ENCODE measurements at regions not wholly inside any gene's neighbourhood (a gene's known extent, or its start where the extent isn't known, plus 50 kb on each side); places are given as distances from the start of the nearest gene placed in this dataset.
"Not testable (repeated sequence)": the region's sequence is repeated elsewhere in the genome, so short reads cannot be mapped to it uniquely, and the experiment has no call there.

DNA sequence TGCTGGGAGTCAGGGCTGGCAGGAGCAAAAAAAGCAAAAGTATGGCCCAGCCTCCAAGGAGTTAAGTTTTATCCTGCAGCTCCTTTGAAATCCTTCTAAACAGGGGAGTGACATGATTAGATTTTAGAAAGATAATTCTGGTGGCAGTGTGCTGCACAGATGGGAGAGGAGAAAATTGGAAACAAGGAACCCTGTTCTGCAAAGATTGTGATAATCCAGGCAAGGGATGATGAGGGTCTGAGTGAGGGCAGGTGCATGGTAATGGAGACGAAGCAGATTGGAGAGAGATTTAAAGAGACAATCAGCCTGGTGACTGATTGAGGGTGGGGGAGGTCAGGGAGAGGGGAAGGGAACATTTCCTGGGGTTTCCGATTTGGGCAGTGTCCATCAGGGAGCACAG, 444.7 kb upstream of the PODXL start:
- H3K4me3 ChIP-seq (ENCODE audit: low read depth, low read length): no peak overlapping the region
- no peak for DNase-seq (ENCODE audit: low read depth, low spot score)
- TF ChIP-seq, protein P1, sequence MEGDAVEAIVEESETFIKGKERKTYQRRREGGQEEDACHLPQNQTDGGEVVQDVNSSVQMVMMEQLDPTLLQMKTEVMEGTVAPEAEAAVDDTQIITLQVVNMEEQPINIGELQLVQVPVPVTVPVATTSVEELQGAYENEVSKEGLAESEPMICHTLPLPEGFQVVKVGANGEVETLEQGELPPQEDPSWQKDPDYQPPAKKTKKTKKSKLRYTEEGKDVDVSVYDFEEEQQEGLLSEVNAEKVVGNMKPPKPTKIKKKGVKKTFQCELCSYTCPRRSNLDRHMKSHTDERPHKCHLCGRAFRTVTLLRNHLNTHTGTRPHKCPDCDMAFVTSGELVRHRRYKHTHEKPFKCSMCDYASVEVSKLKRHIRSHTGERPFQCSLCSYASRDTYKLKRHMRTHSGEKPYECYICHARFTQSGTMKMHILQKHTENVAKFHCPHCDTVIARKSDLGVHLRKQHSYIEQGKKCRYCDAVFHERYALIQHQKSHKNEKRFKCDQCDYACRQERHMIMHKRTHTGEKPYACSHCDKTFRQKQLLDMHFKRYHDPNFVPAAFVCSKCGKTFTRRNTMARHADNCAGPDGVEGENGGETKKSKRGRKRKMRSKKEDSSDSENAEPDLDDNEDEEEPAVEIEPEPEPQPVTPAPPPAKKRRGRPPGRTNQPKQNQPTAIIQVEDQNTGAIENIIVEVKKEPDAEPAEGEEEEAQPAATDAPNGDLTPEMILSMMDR (IDR thresholded peaks at IDR 0.05; ENCODE audit: low read depth, low read length): no peak
- in situ Hi-C loops (cut with HindIII; ENCODE audit: low sequenced_read_pairs): no loop called here

DNA sequence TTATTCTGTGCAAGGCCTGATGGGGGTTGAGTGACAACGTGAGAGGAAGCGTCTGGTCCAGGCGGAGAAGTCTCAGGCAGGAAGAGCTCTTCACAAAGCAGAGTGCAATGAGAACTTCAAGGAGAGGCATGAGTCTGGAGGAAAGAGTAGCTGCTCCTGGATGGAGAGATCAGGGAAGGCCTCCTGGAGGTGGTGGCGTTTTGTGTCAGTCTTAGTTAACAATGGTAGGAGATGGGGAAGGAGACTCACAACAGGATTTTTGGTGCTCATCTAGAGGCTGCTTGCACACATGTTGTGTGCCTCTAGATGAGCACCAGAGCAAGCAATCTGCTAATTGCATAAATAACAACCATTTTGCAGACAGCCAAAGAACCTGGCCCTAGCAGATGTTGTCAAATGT, 442.8 kb upstream of the PODXL start:
- DNase-seq (ENCODE audit: low read depth, low spot score): no peak
- no peak overlapping the region for H3K4me3 ChIP-seq (ENCODE audit: low read depth, low read length)
- in situ Hi-C loops (cut with HindIII; ENCODE audit: low sequenced_read_pairs): no loop called here
- TF ChIP-seq, protein P1 (IDR thresholded peaks at IDR 0.05; ENCODE audit: low read depth, low read length): no peak

DNA sequence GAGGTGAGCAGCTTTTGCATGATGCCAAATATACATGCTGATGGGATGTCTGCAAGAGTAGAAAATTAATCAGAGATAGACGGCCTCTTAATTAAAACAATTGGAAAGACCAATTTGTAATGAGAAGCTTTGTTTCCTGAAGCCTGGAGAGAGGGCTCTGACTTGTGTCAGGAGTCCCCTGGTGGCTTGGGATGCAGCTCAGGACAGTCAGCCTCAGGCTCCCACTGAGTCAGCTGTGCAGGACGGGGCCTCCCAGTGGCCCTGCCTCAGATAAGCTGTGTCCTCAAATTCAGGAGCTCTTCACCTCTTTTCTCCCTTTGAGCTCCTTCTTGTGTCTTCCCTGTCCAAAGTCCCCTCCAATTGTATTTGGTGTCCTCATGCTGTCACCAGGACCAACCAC, 438.9 kb upstream of the PODXL start:
- H3K4me3 ChIP-seq (ENCODE audit: low read depth, low read length): no peak overlapping the region
- in situ Hi-C loops (cut with HindIII; ENCODE audit: low sequenced_read_pairs): no loop called here
- no peak for DNase-seq (ENCODE audit: low read depth, low spot score)
- TF ChIP-seq, protein P1 (IDR thresholded peaks at IDR 0.05; ENCODE audit: low read depth, low read length): no peak

DNA sequence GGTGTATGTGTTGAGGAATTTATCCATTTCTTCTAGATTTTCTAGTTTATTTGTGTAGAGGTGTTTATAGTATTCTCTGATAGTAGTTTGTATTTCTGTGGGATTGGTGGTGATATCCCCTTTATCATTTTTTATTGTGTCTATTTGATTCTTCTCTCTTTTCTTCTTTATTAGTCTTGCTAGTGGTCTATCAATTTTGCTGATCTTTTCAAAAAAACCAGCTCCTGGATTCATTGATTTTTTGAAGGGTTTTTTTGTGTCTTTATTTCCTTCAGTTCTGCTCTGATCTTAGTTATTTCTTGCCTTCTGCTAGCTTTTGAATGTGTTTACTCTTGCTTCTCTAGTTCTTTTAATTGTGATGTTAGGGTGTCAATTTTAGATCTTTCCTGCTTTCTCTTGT, 424.6 kb upstream of the PODXL start:
- in situ Hi-C loops (cut with HindIII; ENCODE audit: low sequenced_read_pairs); H3K4me3 ChIP-seq (ENCODE audit: low read depth, low read length); DNase-seq (ENCODE audit: low read depth, low spot score): not testable (repeated sequence)

DNA sequence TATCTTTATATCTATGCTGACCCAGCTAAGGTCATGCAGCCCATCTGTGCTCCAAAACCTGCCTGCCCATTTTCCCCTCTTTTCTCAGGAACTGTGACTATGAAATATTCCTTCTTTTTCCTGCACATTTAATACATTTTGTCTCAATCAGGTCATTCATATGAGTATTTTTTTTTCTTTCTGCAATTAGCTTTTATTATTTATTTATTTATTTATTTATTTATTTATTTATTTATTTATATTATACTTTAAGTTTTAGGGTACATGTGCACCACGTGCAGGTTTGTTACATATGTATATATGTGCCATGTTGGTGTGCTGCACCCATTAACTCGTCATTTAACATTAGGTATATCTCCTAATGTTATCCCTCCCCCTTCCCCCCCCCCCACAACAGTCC, 421.7 kb upstream of the PODXL start:
- in situ Hi-C loops (cut with HindIII; ENCODE audit: low sequenced_read_pairs); H3K4me3 ChIP-seq (ENCODE audit: low read depth, low read length); DNase-seq (ENCODE audit: low read depth, low spot score): not testable (repeated sequence)

DNA sequence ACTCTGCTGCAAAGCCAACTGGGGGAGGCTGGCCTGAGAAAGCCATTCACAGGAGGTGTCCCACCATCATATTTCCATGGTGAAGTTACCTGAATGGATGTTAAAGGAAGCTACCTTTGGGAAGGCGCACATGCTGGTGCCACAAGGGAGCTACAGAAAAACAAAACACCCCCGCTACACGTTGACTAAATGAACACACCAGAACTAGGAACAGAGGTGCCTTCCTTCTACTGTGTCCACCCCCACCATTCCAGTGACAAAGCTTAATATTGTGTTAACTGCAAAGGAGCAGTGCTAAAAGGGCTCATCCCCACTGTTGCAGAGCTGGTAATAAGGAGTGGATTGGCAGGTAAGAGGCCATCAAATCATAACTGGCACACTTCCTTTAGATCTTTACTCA, 420.0 kb upstream of the PODXL start:
- in situ Hi-C loops (cut with HindIII; ENCODE audit: low sequenced_read_pairs): no loop called here
- TF ChIP-seq, protein P1 (IDR thresholded peaks at IDR 0.05; ENCODE audit: low read depth, low read length): no peak
- no peak overlapping the region for H3K4me3 ChIP-seq (ENCODE audit: low read depth, low read length)
- DNase-seq (ENCODE audit: low read depth, low spot score): no peak

DNA sequence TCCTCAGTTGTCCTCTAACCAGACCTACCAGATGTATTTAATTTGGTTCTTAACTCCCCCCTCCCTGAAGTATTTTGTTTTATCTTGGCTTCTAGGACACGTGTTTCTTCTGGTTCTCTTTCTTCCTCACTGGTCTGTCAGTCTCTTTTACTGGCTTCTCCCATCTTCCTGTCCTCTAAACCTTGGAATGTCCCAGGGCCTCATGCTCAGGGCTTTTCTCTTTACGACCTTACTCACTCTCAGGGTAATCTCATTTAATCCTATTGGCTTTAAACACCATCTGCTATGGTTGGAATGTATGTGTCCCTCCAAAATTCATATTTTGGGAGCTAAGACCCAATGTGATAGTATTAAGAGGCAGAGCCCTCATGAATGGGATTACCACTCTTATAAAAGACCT, 418.2 kb upstream of the PODXL start:
- TF ChIP-seq, protein P1 (IDR thresholded peaks at IDR 0.05; ENCODE audit: low read depth, low read length): no peak
- H3K4me3 ChIP-seq (ENCODE audit: low read depth, low read length): no peak overlapping the region
- in situ Hi-C loops (cut with HindIII; ENCODE audit: low sequenced_read_pairs): no loop called here
- DNase-seq (ENCODE audit: low read depth, low spot score): no peak

DNA sequence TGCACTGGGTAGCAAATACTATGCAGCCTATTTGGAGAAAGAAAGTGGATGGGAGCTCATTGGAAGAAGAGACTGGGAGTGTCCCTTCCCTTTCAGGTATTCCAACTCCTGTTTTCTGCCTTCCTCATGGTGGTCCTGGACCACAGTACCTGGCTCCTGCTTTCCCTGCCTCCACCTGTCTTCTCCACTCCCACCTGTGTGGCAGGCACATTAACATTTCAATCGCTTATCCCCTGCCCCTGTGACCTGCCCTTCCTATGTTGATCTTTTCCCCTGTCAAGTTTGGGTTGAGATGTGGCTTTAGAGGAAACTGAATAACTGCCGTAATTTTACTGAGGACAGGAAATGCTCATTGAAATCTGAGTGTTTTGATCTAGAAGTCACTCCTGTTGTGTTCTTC, 415.8 kb upstream of the PODXL start:
- DNase-seq (ENCODE audit: low read depth, low spot score): no peak
- TF ChIP-seq, protein P1 (IDR thresholded peaks at IDR 0.05; ENCODE audit: low read depth, low read length): no peak
- no peak overlapping the region for H3K4me3 ChIP-seq (ENCODE audit: low read depth, low read length)
- in situ Hi-C loops (cut with HindIII; ENCODE audit: low sequenced_read_pairs): no loop called here
